C4-2B (cell line): ENCODE measurements at regions not wholly inside any gene's neighbourhood (a gene's known extent, or its start where the extent isn't known, plus 50 kb on each side); places are given as distances from the start of the nearest gene placed in this dataset.

ENCODE experiments used
- CTCF ChIP-seq: fragments of 450-650 bp; conservative IDR thresholded peaks from 2 replicates; pipeline ENCODE4 v1.5.1; 2017; ENCODE audit warnings: mild to moderate bottlenecking
- ZFX ChIP-seq: fragments of 450-650 bp; IDR thresholded peaks from 2 replicates; pipeline ENCODE4 v1.6.1; 2017

- no peak for TF ChIP-seq CTCF
- no peak for TF ChIP-seq ZFX
Measured at GRCh38 chr16:5386989-5387388, 289.4 kb upstream of the EEF2KMT start.
